ENCODE measurements at regions not wholly inside any gene's neighbourhood (a gene's known extent, or its start where the extent isn't known, plus 50 kb on each side); places are given as distances from the start of the nearest gene placed in this dataset.

- ATAC-seq = no peak
- peaks cover 18% of the 10 kb centered on the region for H3K27me3 ChIP-seq (ENCODE audit: insufficient read depth, low read length)
- no peak overlapping the region for H2AFZ ChIP-seq (ENCODE audit: low read depth, low read length, poor library complexity, severe bottlenecking)
- H4K20me1 ChIP-seq (ENCODE audit: insufficient read depth) = no peaks in the 10 kb centered on the region
- H3K9me2 ChIP-seq (ENCODE audit: insufficient read depth) = no peaks in the 10 kb centered on the region
- H3K9ac ChIP-seq (ENCODE audit: low read length) = no peak overlapping the region
- H3K4me2 ChIP-seq (ENCODE audit: low read length) = no peak overlapping the region
- ChIA-PET POLR2A (no interaction called here), CTCF (no interaction called here), RAD21 (ENCODE audit: low non-redundant PET in 1 of 2, low total read pairs in 2 of 2, uncharacterized antibody in 2 of 2, unreplicated experiment in 2 of 2) (no interaction called here)
- H3K9me3 ChIP-seq (ENCODE audit: control insufficient read depth in 1 of 2, insufficient read depth in 1 of 2, low read depth in 1 of 2, low read length in 2 of 2) = no peaks in the 10 kb centered on the region
- TF ChIP-seq SRF (IDR thresholded peaks at IDR 0.05; ENCODE audit: low read depth) = no peak
- TF ChIP-seq ZFX (IDR thresholded peaks at IDR 0.05) = no peak
- no peak for TF ChIP-seq JUND (IDR thresholded peaks at IDR 0.05)
- no peak for TF ChIP-seq REST (IDR thresholded peaks at IDR 0.05; ENCODE audit: low read depth)
- no peak for TF ChIP-seq MAX (IDR thresholded peaks at IDR 0.05)
- TF ChIP-seq CEBPB (IDR thresholded peaks at IDR 0.05; ENCODE audit: low read depth) = no peak
- TF ChIP-seq SIN3A (IDR thresholded peaks at IDR 0.05; ENCODE audit: low read depth) = no peak
- TF ChIP-seq ZNF274 (IDR thresholded peaks at IDR 0.05; ENCODE audit: low read depth, low read length) = no peak
- TF ChIP-seq CTCF (IDR thresholded peaks at IDR 0.05 in 2 of 3, conservative IDR thresholded peaks at IDR 0.05 in 1 of 3; ENCODE audit: borderline replicate concordance in 1 of 3, insufficient read depth in 1 of 3, low read depth in 2 of 3, low read length in 2 of 3) = no peak
- TF ChIP-seq CBX3 (IDR thresholded peaks at IDR 0.05; ENCODE audit: low read depth) = no peak
- no peak for TF ChIP-seq ATF3 (IDR thresholded peaks at IDR 0.05)
- TF ChIP-seq POLR2AphosphoS5 (IDR thresholded peaks at IDR 0.05; ENCODE audit: low read depth, low read length) = no peak
- no peak for TF ChIP-seq EZH2 (IDR thresholded peaks at IDR 0.05)
- TF ChIP-seq TCF7L2 (IDR thresholded peaks at IDR 0.05; ENCODE audit: borderline replicate concordance, extremely low read depth, insufficient read depth, insufficient read length) = no peak
- TF ChIP-seq ELF1 (IDR thresholded peaks at IDR 0.05; ENCODE audit: borderline replicate concordance, low read depth) = no peak
- no peak for TF ChIP-seq FOSL1 (IDR thresholded peaks at IDR 0.05; ENCODE audit: low read depth)
- intact Hi-C loops (cut with micrococcal nuclease) = no loop called here
- H3K27ac ChIP-seq (ENCODE audit: low read depth, low read length) = no peak overlapping the region
- no peaks in the 10 kb centered on the region for H3K4me1 ChIP-seq (ENCODE audit: control insufficient read depth in 1 of 2, insufficient read depth in 2 of 2, low read length in 2 of 2)
- no peaks in the 10 kb centered on the region for H3K36me3 ChIP-seq (ENCODE audit: control insufficient read depth in 1 of 2, insufficient read depth in 2 of 2, low read length in 2 of 2)
- no peak for DNase-seq (ENCODE audit: low read depth, low spot score)
- BruUV-seq (replicated peaks) = no TSS peak
- no peak overlapping the region for H3K4me3 ChIP-seq (replicated peaks in 1 of 2; ENCODE audit: low read depth in 1 of 2, low read length in 2 of 2)
- no peaks in the 10 kb centered on the region for H3K79me2 ChIP-seq (ENCODE audit: insufficient read depth, low read length)
Observed at GRCh38 chr13:100944791-100945345, 270.3 kb upstream of the TMTC4 start.

All from HCT116 (cell line).